SK-MEL-5 (cell line): ENCODE measurements at regions not wholly inside any gene's neighbourhood (a gene's known extent, or its start where the extent isn't known, plus 50 kb on each side); places are given as distances from the start of the nearest gene placed in this dataset.
"Not testable (repeated sequence)": the region's sequence is repeated elsewhere in the genome, so short reads cannot be mapped to it uniquely, and the experiment has no call there.

ENCODE experiments used
- DNase-seq: peaks from one replicate; pipeline ENCODE4 v3.0.0-alpha.2; 2016; ENCODE audit warnings: low read depth, low spot score
- in situ Hi-C: cut with HindIII; loops from 2 replicates; pipeline ENCODE4 v1.10.0; 2016; ENCODE audit warnings: low sequenced_read_pairs, high pct_unique_total_duplicates, low pct_unique_long_range_greater_than_20kb

DNA sequence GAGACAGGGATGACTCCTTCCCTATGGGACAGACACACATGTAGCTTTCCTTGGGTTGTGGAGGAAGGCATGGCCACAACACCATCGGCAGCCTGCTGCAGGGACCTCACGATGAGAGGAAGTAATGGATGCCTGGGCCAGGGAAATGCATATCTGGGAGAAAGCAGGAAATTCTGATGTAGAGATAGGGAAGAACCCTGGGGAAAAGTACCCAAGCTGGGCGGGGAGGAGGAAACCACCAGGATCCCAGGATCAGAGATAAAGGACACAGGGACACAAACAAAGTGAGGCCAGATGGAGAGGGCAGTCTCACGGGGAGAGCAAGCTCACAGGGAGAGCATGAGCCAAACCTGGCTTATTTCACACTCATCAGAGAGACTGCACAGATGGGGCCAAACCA is 294.7 kb upstream of the TEKT4 start:
- in situ Hi-C loops, DNase-seq: not testable (repeated sequence)

DNA sequence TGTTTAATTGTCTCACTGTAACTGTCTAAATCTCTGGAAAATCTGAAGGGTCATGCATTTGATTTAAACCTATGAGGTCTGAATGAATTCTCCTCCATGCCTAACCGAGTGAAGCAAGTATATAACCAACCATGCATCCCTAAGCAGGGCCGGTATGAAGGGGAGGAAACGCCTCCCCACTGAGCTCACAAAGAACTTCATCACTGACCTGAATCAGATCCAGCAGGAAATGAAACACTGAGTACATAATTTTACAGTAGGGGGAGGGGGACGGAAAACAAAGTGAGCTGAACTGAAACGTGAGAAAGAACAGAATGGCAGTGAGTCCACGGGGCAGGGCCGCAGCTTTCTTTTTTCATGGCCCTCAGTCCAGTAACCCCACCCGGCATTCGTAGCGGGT is 294.1 kb upstream of the TEKT4 start:
- DNase-seq, in situ Hi-C loops: not testable (repeated sequence)

DNA sequence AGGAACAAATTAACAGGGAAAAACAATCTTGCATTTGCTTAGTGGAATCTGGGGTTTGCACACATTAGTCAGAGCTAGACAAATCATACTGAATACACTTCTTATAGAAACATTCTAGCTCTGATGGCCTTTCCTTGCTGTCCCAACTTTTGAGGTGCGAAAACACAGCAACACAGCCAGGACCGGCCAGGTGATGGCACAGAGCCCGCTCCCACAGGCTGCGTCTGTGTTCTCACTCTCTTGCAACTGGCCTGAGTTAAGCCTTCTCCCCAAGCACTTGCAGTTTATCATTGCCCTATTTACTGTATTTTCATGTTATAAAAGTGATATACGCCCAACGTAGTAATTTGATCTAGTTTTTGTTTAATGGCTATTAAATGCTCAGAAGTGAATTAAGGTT is 292.0 kb upstream of the TEKT4 start:
- in situ Hi-C loops: not testable (repeated sequence)

DNA sequence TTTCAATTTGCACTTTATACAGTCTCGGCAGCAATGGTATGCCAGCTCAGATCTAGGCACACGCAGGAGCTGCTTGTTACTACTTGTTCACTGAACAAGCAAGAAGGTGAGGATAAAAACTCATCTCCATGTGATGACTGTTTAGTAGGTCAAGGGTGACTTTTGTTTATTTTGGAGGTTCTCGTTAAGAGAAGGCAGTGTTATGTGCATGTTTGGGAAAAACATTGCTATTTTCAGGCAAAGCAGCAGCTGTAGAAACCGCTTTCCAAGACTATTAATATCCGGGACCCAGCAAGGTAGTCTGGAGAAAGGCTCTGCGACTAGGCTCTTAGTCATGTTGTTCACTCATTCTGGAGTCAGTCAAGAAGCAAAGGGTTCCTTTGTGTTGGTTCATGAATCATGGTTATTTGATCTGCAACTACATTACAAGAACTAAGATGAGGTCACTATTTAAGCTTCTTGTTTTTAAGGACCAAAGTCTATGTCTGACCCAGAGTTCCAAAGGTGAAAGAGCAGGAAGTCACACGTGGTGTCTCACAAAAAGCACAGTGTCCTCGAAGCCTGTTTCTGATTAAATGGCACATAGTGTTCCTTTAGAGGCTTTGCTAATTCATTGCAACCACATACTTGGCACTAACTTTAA is 288.0 kb upstream of the TEKT4 start:
- in situ Hi-C loops: not testable (repeated sequence)
- peak; percentile 26 for DNase-seq

More for the DNA sequence above, 292.0 kb upstream of the TEKT4 start:
- not testable (repeated sequence) for DNase-seq

DNA sequence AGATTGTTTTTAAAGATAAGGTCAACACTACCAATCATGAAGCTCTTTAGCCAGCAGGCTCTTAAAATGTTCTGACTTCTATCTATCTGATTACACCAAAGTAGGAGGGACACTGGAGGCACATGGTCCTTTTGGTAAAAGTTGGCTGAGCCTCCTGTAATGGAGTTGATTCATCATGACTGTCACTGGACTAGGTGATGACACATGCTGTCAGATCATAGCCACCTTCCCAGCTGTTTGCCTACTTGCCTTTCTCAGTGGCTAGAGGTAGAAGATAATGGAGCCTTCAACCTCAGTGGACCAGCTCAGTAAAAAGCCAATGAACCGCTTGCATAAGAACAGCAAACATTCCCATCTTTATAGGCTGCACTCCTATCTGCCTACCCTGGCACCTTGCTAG is 286.7 kb upstream of the TEKT4 start:
- DNase-seq, in situ Hi-C loops: not testable (repeated sequence)

DNA sequence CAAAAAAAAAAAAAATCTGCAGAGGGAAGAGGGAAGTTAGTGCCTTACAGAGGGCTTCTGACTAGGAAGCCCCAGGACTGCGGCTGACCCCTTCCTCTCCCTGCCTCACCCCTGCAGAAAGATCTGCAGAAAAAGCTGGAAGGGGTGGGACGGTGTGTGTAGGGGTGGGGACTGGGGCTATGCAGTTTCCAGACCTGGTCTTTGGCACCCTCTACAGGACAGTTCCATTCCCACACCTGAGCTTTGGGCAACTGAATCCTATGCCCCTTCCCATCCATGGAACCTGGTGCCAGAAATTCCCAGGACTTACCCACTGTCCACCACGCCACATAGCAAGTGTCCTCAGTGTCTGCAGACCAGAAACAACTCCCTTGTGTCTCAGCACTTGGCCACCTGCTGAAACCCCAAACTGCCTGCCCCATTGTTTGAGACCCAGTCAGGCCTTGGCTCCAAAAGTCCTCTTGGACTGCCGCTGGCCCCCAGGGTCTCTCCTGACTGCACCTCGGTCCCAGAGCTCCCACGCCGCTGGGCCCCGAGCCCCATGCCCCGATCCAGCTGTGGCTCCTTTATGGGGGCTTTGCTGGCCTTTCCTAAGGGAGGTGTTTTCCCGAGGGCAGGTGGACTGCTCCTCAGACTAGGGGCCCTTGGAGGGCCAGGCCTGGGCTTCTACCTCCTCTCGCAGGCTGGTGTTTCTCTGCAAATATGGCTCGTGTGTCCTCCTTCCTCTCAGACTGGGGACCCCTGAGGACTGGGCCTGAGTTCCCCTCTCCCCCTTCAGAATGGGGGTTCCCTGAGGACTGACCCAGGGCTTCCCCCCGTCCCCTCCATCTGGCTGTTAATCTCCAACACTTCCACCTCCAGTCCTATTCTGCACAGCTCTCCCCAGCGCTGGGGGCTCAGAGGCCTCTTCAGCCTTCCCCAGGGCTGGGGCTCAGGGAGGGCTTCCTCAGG is 284.9 kb upstream of the TEKT4 start:
- DNase-seq: peak; percentile 51
- in situ Hi-C loops: not testable (repeated sequence)

DNA sequence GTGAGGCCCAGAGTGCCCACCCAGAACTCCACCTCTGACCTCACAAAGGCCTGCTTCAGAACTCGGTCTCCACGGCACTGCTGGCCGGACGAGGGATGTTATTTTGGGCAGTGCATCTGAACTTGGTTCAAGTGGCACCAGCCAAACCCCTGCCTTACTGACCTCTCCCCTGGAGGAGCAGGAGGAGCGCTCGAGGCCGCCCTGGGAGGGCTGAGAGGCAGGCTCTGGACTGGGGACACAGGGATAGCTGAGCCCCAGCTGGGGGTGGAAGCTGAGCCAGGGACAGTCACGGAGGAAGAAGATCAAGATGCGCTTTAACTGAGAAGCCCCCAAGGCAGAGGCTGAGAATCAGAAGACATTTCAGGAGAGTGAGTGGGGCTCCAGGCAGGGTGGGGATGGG is 284.2 kb upstream of the TEKT4 start:
- DNase-seq, in situ Hi-C loops: not testable (repeated sequence)

DNA sequence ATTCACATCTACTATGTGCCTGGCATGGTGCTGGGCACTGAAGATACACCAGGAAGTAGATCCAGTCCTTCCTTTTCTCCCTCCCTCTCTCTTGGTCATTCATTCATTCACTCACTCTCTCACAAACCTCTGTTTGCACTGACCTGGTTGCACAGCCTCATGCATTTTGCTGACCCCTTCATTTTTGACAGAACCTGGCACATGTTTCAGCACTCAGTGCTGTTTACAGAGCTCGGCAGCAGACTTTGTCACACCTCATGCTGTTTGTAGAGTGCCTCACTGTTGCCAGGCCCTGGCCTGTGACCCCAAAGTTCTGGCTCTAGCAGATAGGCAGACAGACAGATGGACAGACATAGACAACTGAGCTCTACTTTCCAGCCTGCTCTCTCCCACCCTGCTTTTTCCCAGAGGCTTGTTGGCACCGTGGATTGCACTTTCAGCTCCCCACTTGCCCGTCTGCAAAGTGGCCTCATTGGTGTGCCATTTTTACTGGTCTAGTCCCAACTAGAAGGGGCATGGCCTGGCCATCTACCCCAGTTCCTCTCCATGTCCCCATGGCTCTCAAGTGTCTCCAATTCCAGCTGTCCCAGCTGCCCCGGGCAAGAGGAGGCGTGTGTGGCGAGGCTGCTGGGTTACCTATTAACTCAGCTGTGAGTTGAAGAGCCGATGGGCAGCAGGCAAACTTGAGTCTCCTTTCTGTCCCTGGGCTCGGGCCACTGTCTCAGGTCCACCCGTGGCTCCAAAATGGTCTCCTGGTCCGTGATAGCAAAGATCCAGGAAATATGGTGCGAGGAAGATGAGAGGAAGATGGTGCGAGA is 277.0 kb upstream of the TEKT4 start:
- DNase-seq, in situ Hi-C loops: not testable (repeated sequence)

DNA sequence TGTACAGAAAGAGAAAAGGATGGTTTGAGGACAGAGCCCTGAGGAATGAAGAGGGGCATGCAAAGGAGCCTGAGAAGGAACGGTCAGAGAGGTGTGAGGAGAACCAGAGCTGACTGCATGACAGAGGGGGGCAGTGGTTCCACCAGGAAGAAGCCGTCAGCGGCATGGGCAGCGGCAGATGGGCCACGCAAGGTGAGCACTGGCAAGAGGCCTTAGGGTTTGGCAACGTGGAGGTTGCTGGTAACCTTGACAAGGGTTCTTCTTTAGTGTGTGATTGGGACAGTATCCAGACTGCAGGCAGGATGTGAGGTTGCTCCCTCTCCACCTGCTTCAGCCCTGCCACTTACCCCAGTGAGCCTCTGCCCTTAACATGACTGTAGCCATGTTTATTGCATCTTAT is 275.3 kb upstream of the TEKT4 start:
- DNase-seq, in situ Hi-C loops: not testable (repeated sequence)

DNA sequence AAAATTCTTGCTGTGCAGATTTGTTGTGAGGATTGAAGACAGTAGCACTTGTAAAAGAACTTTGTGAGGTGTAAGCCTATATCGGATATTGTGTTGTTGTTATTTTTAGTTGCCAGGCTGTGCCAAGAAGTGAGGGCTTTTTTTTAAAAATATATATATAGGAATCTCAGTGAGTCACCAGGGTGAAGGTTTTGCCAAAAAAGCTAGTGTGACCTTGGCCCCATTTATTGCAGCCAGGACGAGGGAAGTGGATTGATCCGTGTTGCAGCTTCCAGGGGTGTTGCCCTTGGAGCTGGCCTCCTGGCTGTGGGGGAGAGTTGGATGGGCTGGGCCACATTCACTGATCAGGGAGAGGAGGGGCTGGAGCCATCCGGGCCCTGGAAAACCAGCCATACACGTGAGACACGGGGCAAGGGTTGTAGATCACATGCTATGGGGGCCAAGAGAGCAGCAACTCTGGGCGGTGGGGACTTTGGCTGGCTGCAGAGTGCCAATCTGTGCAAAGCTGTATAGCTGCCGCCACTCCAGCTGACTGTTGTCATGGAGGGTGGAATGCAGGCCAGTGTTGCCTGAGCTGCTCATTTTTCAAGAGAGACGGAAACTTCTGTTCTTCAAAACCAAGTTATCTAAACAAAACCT is 273.0 kb upstream of the TEKT4 start:
- in situ Hi-C loops, DNase-seq: not testable (repeated sequence)

DNA sequence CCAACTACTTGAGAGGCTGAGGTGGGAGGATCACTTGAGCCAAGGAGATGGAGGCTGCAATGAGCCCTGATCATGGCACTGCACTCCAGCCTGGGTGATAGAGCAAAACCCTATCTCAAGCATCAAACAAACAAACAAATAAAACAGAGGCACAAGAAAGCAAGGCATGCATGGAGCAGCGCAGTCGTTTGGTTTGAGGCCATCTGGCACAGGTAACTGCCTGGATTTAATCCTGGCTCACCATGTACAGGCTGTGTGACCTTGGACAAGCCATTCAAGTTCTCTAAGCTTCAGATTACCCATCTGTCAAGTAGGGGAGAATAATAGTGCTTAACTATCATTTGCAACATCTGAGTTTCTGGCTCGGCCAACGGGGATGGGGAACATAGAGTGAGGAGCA is 270.3 kb upstream of the TEKT4 start:
- in situ Hi-C loops, DNase-seq: not testable (repeated sequence)

DNA sequence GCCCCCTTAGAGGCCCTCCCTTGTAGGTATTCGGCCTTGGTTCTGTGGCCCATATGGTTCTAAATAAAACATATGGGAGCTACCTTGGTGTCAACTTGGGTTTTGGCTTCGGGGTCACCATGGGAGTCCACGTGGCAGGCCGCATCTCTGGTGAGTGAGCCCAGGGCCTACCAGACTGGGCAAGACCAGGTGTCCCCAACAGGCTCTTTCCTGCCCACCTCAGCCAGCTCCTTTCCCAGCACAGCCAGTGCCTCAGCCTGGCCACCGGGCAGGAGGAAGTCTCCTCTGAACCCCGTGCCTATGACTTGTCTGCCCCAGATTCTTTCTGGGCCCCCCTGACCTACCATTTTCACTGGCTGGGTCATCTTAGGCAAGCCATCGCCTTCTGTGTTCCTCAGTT is 268.8 kb upstream of the TEKT4 start:
- in situ Hi-C loops: no loop called here
- DNase-seq: no peak

DNA sequence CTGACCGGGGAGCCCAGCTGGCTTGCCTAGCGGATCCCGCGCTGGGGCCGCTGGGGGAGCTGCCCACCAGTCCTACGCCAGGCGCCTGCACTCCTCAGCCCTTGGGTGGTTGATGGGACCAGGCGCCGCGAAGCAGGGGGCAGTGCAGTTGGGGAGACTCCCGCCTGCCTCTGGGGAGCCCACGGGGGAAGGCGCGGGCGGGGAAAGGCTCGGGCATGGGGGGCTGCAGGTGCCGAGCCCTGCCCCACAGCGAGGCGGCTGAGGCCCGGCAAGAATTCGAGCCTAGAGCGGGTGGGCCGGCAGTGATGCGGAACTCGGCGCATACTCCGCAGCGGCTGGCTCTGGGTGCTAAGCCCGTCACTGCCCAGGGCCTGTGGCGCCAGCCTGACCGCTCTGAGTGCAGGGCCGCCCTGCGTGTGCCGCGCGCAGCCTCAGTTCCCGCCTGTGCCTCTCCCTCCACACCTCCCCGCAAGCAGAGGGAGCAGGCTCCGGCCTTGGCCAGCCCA is 249.1 kb upstream of the TEKT4 start:
- in situ Hi-C loops: no loop called here
- DNase-seq: no peak

DNA sequence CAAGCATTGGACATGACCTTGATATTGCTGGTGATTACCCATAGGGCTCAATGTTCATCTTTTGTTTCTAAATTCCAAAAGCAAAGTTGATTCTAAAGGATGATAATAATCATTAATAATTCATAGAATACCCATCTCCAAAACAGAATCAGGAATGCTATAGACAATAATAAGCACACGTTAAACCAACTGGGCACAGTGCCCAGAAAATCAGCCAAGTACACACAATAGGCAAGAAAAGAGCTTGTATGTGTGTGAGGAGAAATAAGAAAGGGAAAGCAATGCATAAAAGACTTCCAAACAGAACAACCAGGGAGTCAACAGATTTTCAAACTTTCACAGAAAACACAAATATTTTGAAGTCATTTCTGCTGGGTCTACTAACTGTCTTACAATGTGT is 242.3 kb upstream of the TEKT4 start:
- DNase-seq, in situ Hi-C loops: not testable (repeated sequence)

DNA sequence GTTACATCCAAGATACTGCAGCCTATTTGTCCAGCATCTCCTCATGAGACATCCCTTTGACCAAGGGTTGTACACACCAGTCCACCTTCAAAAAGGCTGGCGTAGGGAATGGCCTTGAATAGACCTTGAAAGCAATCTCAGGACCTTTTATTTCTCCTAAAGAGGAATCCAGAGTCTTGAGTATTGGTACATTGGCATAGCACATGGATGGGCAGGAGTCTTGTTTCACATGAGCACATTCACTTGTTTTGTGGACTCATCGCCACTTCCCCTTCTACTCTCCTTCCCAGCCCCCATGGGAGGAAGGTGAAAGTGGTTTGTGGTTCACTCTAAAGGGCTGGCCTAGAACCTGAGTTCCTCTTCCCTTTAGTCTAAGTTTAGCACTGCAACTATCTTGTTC is 229.8 kb upstream of the TEKT4 start:
- DNase-seq, in situ Hi-C loops: not testable (repeated sequence)

DNA sequence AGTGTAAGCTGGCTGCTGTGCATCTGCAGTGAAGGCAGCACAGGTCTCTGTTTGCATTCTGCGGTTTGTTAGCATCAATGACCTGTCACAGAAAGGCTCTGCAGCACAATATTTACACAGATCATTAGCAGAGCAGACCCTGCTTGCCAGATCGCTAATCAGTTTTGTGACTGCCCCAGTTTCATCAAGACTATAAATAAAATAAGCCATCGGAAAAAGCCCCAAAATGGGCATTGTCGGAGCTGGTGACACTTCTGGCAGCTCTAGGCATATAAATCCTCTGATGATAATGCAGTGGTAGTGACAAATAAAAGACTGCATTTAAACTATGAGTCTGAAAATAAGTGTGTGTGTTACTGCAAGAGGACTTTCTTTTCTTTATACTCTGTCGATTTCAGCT is 219.1 kb upstream of the TEKT4 start:
- DNase-seq, in situ Hi-C loops: not testable (repeated sequence)

DNA sequence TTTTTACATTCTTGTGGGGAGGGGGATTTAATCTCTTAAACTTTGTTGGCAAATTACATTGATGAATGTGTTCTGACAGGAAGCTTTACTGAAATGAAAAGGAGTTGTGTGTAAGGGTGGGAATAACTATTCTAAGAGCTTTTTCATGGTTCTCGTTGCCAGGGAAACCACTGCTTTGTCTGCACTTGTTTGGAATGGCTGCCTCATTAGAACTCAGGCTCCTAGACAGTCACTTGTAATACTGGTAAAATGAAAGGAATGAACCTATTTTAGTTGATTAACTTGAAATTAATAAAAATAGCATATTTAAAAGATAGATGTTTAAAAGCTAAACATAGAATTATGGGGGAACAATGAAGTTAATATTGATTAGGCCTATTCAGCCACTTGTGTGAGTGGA is 201.4 kb upstream of the TEKT4 start:
- in situ Hi-C loops, DNase-seq: not testable (repeated sequence)
